Esophagus muscularis mucosa (tissue), 4 donors: ENCODE measurements at regions not wholly inside any gene's neighbourhood (a gene's known extent, or its start where the extent isn't known, plus 50 kb on each side); places are given as distances from the start of the nearest gene placed in this dataset.
"Not testable (repeated sequence)": the region's sequence is repeated elsewhere in the genome, so short reads cannot be mapped to it uniquely, and the experiment has no call there.

Experiments
- DNase-seq: peaks from one replicate; pipeline ENCODE4 v3.0.0-alpha.2; 2017; ENCODE audit errors: extremely low spot score
- H3K27ac ChIP-seq, 4 donors: fragments of 200-600 bp; sonication (generic); replicated peaks in 1 of 4; 1 replicate in 3 of 4; 2 replicates in 1 of 4; pipeline ENCODE4 v1.5.1; 2016 to 2019; ENCODE audit warnings: mild to moderate bottlenecking in 1 of 4
- H3K27me3 ChIP-seq, 4 donors: fragments of 200-600 bp; sonication (generic); one replicate each; pipeline versions ENCODE4 v1.5.1 to v1.6.0; 2016 to 2019
- H3K36me3 ChIP-seq, 4 donors: fragments of 200-600 bp; sonication (generic); one replicate each; pipeline ENCODE4 v1.5.1; 2016 to 2019
- H3K4me1 ChIP-seq, 4 donors: fragments of 200-600 bp; sonication (generic); one replicate each; pipeline ENCODE4 v1.5.1; 2016 to 2019
- H3K4me3 ChIP-seq, 4 donors: fragments of 200-600 bp; sonication (generic); 1 replicate in 2 of 4; 2 replicates in 2 of 4; pipeline ENCODE4 v1.5.1; 2016 to 2019; ENCODE audit warnings: mild to moderate bottlenecking in 4 of 4, moderate library complexity in 1 of 4
- H3K9me3 ChIP-seq, 4 donors: fragments of 200-600 bp; sonication (generic); 1 replicate in 3 of 4; 2 replicates in 1 of 4; pipeline ENCODE4 v1.5.1; 2016 to 2019
- EP300 ChIP-seq: sonication (generic); formaldehyde crosslinking; IDR thresholded peaks from one replicate; pipeline ENCODE4 v1.6.1; 2017; ENCODE audit warnings: antibody characterized with exemption
- POLR2A ChIP-seq: fragments of 450-650 bp; IDR thresholded peaks from one replicate; pipeline ENCODE4 v1.6.1; 2017; ENCODE audit warnings: antibody characterized with exemption, moderate library complexity, mild to moderate bottlenecking, low read depth
- POLR2AphosphoS5 ChIP-seq, 2 donors: sonication (generic); formaldehyde crosslinking; IDR thresholded peaks; one replicate each; pipeline ENCODE4 v1.6.1; 2017; ENCODE audit warnings: antibody characterized with exemption in 2 of 2
- WGBS: methylation state at CpG from one replicate; pipeline ENCODE4 v1.1.5; 2018; 5-methylcytosine and 5-hydroxymethylcytosine counted together
- intact Hi-C: fragments of 100-400 bp; cut with DNase I; formaldehyde crosslinking; loops from one replicate; pipeline ENCODE4 v1.15.1; 2023
- TF ChIP-seq, protein P1 (sequence below), 3 experiments: fragments of 200-600 bp in 2 of 3; fragments of 450-650 bp in 1 of 3; sonication (generic) in 2 of 3; IDR thresholded peaks; one replicate each; pipeline ENCODE4 v1.5.1; 2017 to 2019; ENCODE audit warnings: antibody characterized with exemption in 3 of 3, mild to moderate bottlenecking in 2 of 3, moderate library complexity in 1 of 3

DNA sequence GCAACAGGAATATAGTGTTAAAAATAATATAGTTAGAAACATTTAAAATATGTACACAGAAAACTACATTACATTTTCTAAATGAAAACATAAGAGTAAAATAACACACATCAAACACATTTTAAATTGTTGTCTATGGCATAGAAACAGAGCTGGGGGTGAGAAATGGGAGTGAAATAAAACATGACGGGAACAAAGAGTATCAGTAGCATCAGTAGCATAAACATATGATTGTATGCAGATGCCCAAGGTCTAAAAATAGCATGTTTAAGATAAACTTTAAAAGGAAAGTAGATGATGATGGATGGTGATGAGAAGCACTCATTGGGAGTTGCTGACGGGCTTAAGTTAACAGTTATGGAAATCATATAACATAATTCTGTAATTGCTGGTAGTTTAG is 1221.7 kb upstream of the SPRY2 start:
- Histone ChIP-seq H3K4me3 (no peak overlapping the region), H3K27me3 (no peaks in the 10 kb centered on the region), H3K4me1 (no peaks in the 10 kb centered on the region), H3K9me3 (no peaks in the 10 kb centered on the region), H3K36me3 (no peaks in the 10 kb centered on the region), H3K27ac (no peak overlapping the region)
- TF ChIP-seq POLR2A = no peak
- TF ChIP-seq, protein P1, sequence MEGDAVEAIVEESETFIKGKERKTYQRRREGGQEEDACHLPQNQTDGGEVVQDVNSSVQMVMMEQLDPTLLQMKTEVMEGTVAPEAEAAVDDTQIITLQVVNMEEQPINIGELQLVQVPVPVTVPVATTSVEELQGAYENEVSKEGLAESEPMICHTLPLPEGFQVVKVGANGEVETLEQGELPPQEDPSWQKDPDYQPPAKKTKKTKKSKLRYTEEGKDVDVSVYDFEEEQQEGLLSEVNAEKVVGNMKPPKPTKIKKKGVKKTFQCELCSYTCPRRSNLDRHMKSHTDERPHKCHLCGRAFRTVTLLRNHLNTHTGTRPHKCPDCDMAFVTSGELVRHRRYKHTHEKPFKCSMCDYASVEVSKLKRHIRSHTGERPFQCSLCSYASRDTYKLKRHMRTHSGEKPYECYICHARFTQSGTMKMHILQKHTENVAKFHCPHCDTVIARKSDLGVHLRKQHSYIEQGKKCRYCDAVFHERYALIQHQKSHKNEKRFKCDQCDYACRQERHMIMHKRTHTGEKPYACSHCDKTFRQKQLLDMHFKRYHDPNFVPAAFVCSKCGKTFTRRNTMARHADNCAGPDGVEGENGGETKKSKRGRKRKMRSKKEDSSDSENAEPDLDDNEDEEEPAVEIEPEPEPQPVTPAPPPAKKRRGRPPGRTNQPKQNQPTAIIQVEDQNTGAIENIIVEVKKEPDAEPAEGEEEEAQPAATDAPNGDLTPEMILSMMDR (IDR thresholded peaks at IDR 0.05) = no peak
- TF ChIP-seq EP300 = no peak
- TF ChIP-seq POLR2AphosphoS5 (IDR thresholded peaks at IDR 0.05) = no peak
- intact Hi-C loops = no loop called here
- DNase-seq = no peak
- WGBS = 36% methylated on average over 2 of the region's 2 CpGs

DNA sequence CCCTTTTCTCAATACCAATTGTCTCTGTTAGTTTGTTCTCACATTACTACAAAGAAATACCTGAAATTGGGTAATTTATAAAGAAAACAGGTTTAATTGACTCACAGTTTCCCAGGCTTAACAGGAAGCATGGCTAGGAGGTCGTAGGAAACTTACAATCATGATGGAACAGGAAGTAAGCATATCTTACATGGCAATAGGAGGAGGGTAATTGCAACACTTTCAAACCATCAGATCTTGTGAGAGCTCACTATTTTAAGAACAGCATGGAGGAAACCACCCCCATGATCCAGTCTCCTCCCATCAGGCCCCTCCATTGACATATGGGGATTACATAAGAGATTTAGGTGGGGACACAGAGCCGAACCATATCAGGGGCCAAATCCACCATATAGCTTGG is 1210.1 kb upstream of the SPRY2 start:
- Histone ChIP-seq H3K9me3 (no peaks in the 10 kb centered on the region), H3K36me3 (no peaks in the 10 kb centered on the region), H3K27ac (no peak overlapping the region), H3K4me3 (no peak overlapping the region), H3K4me1 (no peaks in the 10 kb centered on the region), H3K27me3 (no peaks in the 10 kb centered on the region)
- no peak for TF ChIP-seq POLR2A
- TF ChIP-seq POLR2AphosphoS5 (IDR thresholded peaks at IDR 0.05) = no peak
- TF ChIP-seq, protein P1 (IDR thresholded peaks at IDR 0.05) = no peak
- TF ChIP-seq EP300 = no peak
- WGBS = 65% methylated on average over 2 of the region's 2 CpGs
- intact Hi-C loops = no loop called here
- no peak for DNase-seq

DNA sequence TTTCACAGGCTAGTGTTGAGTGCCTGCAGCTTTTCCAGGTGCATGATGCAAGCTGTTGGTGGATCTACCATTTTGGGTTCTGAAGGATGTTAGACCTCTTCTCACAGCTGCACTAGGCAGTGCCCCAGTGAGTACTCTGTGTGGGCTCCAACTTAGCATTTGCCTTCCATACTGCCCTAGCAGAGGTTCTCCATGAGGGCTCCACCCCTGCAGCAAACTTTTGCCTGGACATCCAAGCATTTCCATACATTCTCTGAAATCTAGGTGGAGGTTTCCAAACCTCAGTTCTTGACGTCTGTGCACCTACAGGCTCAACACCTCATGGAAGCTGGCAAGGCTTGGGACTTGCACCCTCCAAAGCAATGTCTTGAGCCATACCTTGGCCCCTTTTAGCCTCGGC is 1205.4 kb upstream of the SPRY2 start:
- H3K9me3 ChIP-seq, H3K36me3 ChIP-seq, DNase-seq, H3K27me3 ChIP-seq, H3K4me1 ChIP-seq, H3K27ac ChIP-seq, H3K4me3 ChIP-seq, intact Hi-C loops: not testable (repeated sequence)
- WGBS = 86% methylated on average over 2 of the region's 2 CpGs

DNA sequence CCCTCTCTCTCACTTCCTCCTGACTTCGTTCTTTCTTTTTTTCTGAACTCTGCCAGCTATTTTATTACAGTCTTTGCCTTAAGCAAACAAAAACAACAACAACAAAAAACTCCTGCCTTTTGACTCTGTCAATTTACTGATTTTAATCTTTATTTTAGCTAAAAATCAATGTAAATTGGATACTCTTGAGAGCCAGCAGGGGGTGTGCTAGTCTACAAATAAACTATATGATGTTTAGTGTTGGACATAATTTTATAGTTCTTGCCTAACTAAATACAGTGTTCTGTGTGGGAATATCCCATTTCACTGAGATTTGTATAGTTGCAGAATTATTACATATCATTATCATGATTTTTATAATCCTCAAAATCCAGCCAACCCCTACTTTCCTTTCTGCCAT is 1199.9 kb upstream of the SPRY2 start:
- DNase-seq = no peak
- no peak overlapping the region for H3K27ac ChIP-seq

DNA sequence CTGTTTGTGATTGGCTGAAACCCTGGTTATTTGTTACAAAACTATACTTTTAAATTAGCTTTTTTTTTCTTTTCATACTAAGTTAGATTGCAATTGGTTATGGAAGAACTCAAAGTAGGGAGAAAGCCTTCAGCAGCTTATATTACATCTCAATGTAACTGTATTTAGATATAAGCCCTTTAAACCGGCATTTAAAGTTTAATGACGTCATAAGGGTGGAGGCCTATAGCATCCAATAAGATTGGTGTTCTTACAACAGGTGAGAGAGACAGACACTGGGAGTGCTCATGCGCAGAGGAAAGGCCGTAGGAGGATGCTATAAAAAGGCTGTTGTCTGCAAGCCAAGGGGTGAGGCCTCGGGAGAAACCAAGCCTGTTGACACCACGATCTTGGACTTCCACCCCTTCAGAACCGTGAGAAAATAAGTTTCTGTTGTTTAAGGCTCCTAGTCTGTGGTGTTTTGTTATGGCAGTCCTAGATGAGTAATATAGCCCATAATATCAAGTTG is 1198.8 kb upstream of the SPRY2 start:
- H3K9me3 ChIP-seq = no peaks in the 10 kb centered on the region
- no peak overlapping the region for H3K27ac ChIP-seq
- no peak for DNase-seq
- intact Hi-C loops = no loop called here
- H3K36me3 ChIP-seq = no peaks in the 10 kb centered on the region
- H3K27me3 ChIP-seq = no peaks in the 10 kb centered on the region
- TF ChIP-seq, protein P1 (IDR thresholded peaks at IDR 0.05) = no peak
- no peak for TF ChIP-seq POLR2A
- no peak for TF ChIP-seq POLR2AphosphoS5 (IDR thresholded peaks at IDR 0.05)
- TF ChIP-seq EP300 = no peak
- 72% methylated on average over 7 of the region's 7 CpGs for WGBS
- no peaks in the 10 kb centered on the region for H3K4me1 ChIP-seq
- H3K4me3 ChIP-seq = no peak overlapping the region

More for the DNA sequence above, 1199.9 kb upstream of the SPRY2 start:
- Histone ChIP-seq H3K27me3 (no peaks in the 10 kb centered on the region), H3K36me3 (no peaks in the 10 kb centered on the region), H3K9me3 (no peaks in the 10 kb centered on the region), H3K4me3 (no peak overlapping the region), H3K4me1 (no peaks in the 10 kb centered on the region)
- intact Hi-C loops = no loop called here
- WGBS = 68% methylated on average over 1 of the region's 1 CpG
- no peak for TF ChIP-seq POLR2A
- TF ChIP-seq, protein P1 (IDR thresholded peaks at IDR 0.05) = no peak
- TF ChIP-seq EP300 = no peak
- no peak for TF ChIP-seq POLR2AphosphoS5 (IDR thresholded peaks at IDR 0.05)
